DOHH2 (cell line): ENCODE measurements at regions not wholly inside any gene's neighbourhood (a gene's known extent, or its start where the extent isn't known, plus 50 kb on each side); places are given as distances from the start of the nearest gene placed in this dataset.

Source experiments
- H3F3A ChIP-seq: fragments of 200-600 bp; sonication (generic), shearing (Covaris generic); 2 replicates; pipeline ENCODE4 v1.6.0; 2016; ENCODE audit warnings: antibody characterized with exemption, mild to moderate bottlenecking; ENCODE audit not compliant: control insufficient read depth, insufficient read depth
- H3K27ac ChIP-seq: fragments of 200-600 bp; sonication (generic); 2 replicates; pipeline ENCODE4 v1.5.1; 2014; ENCODE audit warnings: low read depth, mild to moderate bottlenecking, low read length, moderate library complexity
- H3K27me3 ChIP-seq: fragments of 200-600 bp; sonication (generic); 2 replicates; pipeline ENCODE4 v1.6.1; 2014; ENCODE audit warnings: mild to moderate bottlenecking, low read length, mixed read lengths; ENCODE audit not compliant: control insufficient read depth
- H3K36me3 ChIP-seq: fragments of 200-600 bp; sonication (generic); 2 replicates; pipeline ENCODE4 v1.6.1; 2014; ENCODE audit warnings: mild to moderate bottlenecking, low read length, moderate library complexity, mixed read lengths; ENCODE audit not compliant: control insufficient read depth
- H3K4me1 ChIP-seq: fragments of 200-600 bp; sonication (generic); 2 replicates; pipeline ENCODE4 v1.6.1; 2014; ENCODE audit warnings: mild to moderate bottlenecking, low read length, mixed read lengths; ENCODE audit not compliant: control insufficient read depth
- H3K4me2 ChIP-seq: fragments of 200-600 bp; sonication (generic); 2 replicates; pipeline ENCODE4 v1.6.0; 2014; ENCODE audit warnings: mild to moderate bottlenecking, low read length, moderate library complexity
- H3K4me3 ChIP-seq: fragments of 200-600 bp; sonication (generic); 2 replicates; pipeline ENCODE4 v1.5.1; 2014; ENCODE audit warnings: mild to moderate bottlenecking, low read length, mixed read lengths
- H3K79me2 ChIP-seq: fragments of 200-600 bp; sonication (generic); 2 replicates; pipeline ENCODE4 v1.6.1; 2014; ENCODE audit warnings: mild to moderate bottlenecking, low read length, mixed read lengths; ENCODE audit not compliant: control insufficient read depth
- H3K9me2 ChIP-seq: fragments of 200-600 bp; sonication (generic); replicated peaks from 2 replicates; pipeline ENCODE4 v1.6.1; 2014; ENCODE audit warnings: mild to moderate bottlenecking, low read length, mixed read lengths; ENCODE audit not compliant: control insufficient read depth
- H3K9me3 ChIP-seq: fragments of 200-600 bp; sonication (generic); 2 replicates; pipeline ENCODE4 v1.6.1; 2014; ENCODE audit warnings: antibody characterized with exemption, low read length, mixed read lengths; ENCODE audit not compliant: control insufficient read depth, insufficient read depth
- H4K20me1 ChIP-seq: fragments of 200-600 bp; sonication (generic); 2 replicates; pipeline ENCODE4 v1.6.0; 2014; ENCODE audit warnings: low read depth, mild to moderate bottlenecking, antibody characterized with exemption, low read length, moderate library complexity; ENCODE audit not compliant: control insufficient read depth, insufficient read depth
- EZH2phosphoT487 ChIP-seq: fragments of 200-600 bp; sonication (generic); IDR thresholded peaks from 2 replicates; pipeline ENCODE4 v1.6.1; 2017; ENCODE audit warnings: borderline replicate concordance, mild to moderate bottlenecking, antibody characterized with exemption, low read length, moderate library complexity, mixed read lengths
- TF ChIP-seq, protein P1 (sequence below): fragments of 200-600 bp; sonication (generic); IDR thresholded peaks from one replicate; pipeline ENCODE4 v1.5.1; 2014; ENCODE audit warnings: antibody characterized with exemption, mild to moderate bottlenecking, low read depth, low read length; ENCODE audit not compliant: poor library complexity, severe bottlenecking

DNA sequence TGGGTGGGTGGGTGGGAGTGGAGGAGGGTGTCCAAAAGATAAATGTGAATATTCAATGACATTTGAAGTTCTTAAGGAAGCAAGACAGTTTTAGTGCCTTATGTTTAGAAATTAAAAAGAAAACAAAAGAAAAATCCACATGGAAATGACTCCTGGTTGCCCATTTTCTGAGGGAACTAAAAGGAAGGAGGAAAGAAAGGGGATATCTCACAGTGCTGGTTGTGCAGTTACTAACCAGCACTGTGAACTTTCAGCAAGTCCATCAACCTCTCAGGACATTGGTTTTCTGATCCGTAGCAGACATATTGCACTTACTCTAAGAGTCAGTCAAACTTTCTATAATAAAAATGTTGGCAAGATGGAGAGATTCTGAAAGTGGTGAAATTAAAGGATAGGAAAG, 431.0 kb upstream of the CLINT1 start:
- no peak for TF ChIP-seq EZH2phosphoT487
- TF ChIP-seq, protein P1, sequence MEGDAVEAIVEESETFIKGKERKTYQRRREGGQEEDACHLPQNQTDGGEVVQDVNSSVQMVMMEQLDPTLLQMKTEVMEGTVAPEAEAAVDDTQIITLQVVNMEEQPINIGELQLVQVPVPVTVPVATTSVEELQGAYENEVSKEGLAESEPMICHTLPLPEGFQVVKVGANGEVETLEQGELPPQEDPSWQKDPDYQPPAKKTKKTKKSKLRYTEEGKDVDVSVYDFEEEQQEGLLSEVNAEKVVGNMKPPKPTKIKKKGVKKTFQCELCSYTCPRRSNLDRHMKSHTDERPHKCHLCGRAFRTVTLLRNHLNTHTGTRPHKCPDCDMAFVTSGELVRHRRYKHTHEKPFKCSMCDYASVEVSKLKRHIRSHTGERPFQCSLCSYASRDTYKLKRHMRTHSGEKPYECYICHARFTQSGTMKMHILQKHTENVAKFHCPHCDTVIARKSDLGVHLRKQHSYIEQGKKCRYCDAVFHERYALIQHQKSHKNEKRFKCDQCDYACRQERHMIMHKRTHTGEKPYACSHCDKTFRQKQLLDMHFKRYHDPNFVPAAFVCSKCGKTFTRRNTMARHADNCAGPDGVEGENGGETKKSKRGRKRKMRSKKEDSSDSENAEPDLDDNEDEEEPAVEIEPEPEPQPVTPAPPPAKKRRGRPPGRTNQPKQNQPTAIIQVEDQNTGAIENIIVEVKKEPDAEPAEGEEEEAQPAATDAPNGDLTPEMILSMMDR: no peak
- H3K27me3 ChIP-seq: no peaks in the 10 kb centered on the region
- H4K20me1 ChIP-seq: no peaks in the 10 kb centered on the region
- H3F3A ChIP-seq: no peaks in the 10 kb centered on the region
- no peaks in the 10 kb centered on the region for H3K36me3 ChIP-seq
- H3K9me3 ChIP-seq: peaks cover 6% of the 10 kb centered on the region; the same call in 1 of the 2 replicates
- no peak overlapping the region for H3K4me2 ChIP-seq
- H3K9me2 ChIP-seq: no peaks in the 10 kb centered on the region
- H3K79me2 ChIP-seq: no peaks in the 10 kb centered on the region
- H3K4me3 ChIP-seq: no peak overlapping the region
- no peak overlapping the region for H3K27ac ChIP-seq
- no peaks in the 10 kb centered on the region for H3K4me1 ChIP-seq

DNA sequence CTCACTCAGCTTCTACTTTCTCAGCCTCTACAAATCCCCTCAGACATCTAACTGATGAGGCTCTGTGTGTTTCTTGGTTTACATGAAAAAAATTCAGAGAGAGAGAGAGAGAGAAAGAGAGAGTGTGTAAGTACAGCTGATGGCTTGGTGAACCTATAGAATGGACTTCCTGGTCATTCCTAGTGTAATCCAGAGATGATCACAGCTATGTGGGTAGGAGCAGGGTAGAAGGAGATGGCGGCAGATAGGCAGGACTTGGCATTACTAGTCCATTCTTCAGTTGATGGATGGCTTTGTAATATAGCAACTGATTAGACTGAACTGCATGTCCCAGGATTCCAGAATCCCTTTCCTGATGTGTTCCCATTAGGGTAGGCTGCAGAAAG, 429.3 kb upstream of the CLINT1 start:
- Histone ChIP-seq H4K20me1 (no peaks in the 10 kb centered on the region), H3K36me3 (no peaks in the 10 kb centered on the region), H3K4me1 (peaks cover 16% of the 10 kb centered on the region), H3K4me2 (no peak overlapping the region), H3K27ac (no peak overlapping the region), H3K9me3 (peaks cover 2% of the 10 kb centered on the region; the same call in 1 of the 2 replicates), H3K79me2 (no peaks in the 10 kb centered on the region), H3K27me3 (no peaks in the 10 kb centered on the region), H3K9me2 (no peaks in the 10 kb centered on the region), H3K4me3 (no peak overlapping the region), H3F3A (no peaks in the 10 kb centered on the region)
- TF ChIP-seq, protein P1: no peak
- TF ChIP-seq EZH2phosphoT487: no peak

DNA sequence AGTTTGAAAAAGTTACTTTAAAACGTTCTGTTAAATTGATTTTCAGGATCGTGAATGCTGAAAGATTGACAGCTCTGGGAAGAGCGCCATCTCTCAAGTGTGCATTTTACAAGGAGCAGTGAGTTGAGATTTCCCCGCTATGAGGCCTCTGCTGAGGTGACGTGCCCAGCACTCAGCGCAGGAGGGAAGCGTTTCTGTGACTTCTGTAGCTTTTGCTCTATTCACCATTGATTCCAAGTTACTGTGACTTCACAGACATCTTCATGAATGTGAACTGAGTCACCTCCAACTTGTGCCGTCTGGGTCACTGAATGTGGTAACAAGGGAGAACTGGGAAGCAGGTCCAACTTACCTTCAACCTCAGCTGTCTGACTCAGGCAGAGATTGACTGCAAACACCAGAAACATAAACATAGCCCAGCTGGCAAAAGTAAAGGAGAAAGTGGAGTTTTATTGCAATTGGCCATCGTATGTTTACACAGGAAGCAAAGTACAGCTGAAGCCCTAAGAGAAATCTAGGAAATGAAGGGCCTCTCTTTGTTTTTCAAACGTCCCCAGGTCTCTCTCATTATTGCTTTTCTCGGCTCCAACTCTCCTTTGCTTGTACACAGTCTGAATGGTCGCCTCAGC, 428.8 kb upstream of the CLINT1 start:
- H4K20me1 ChIP-seq: no peaks in the 10 kb centered on the region
- no peaks in the 10 kb centered on the region for H3K79me2 ChIP-seq
- H3F3A ChIP-seq: 0 out of 2 replicates have a peak, but pooled peaks cover 4% of the 10 kb centered on the region
- H3K4me2 ChIP-seq: no peak overlapping the region
- H3K4me3 ChIP-seq: no peak overlapping the region
- H3K36me3 ChIP-seq: no peaks in the 10 kb centered on the region
- no peaks in the 10 kb centered on the region for H3K9me2 ChIP-seq
- no peak overlapping the region for H3K27ac ChIP-seq
- H3K27me3 ChIP-seq: no peaks in the 10 kb centered on the region
- TF ChIP-seq EZH2phosphoT487: no peak
- TF ChIP-seq, protein P1: no peak
- no peaks in the 10 kb centered on the region for H3K9me3 ChIP-seq
- H3K4me1 ChIP-seq: peaks cover 21% of the 10 kb centered on the region
